ENCODE measurements at regions not wholly inside any gene's neighbourhood (a gene's known extent, or its start where the extent isn't known, plus 50 kb on each side); places are given as distances from the start of the nearest gene placed in this dataset.

DNA sequence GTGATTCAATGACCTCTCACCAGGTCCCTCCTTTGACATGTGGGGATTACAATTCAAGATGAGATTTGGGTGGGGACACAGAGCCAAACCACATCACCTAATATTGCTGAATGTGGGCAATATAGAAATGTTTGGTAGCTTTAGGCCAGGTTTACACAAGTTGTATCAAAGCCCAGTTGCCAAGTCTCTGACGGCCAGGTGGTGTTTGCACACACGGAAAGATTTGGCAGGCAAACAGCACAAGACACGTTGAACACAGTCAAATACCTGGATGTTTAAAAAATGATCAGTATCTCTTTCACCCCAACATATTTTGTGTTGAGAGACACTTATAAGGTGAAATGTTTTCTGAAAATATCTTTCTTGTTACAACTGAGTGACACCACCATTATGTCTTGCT, 294.4 kb upstream of the MKI67 start:
- no peaks in the 10 kb centered on the region for H3K4me1 Mint-ChIP-seq
- no peaks in the 10 kb centered on the region for H3K27me3 Mint-ChIP-seq (ENCODE audit: insufficient read depth, low read depth)
- no peak overlapping the region for H3K27ac Mint-ChIP-seq
- Histone ChIP-seq H3K9me3 (ENCODE audit: low read depth) (no peaks in the 10 kb centered on the region), H3K4me2 (no peak overlapping the region), H3K27ac (no peak overlapping the region), H3K9ac (no peak overlapping the region), H3F3A (ENCODE audit: low read depth) (no peaks in the 10 kb centered on the region), H3K4me3 (no peak overlapping the region), H3K36me3 (no peaks in the 10 kb centered on the region), H4K20me1 (ENCODE audit: low read depth) (no peaks in the 10 kb centered on the region), H2AFZ (replicated peaks) (no peak overlapping the region), H3K79me2 (ENCODE audit: low read depth) (no peaks in the 10 kb centered on the region), H3K4me1 (no peaks in the 10 kb centered on the region), H3K27me3 (no peaks in the 10 kb centered on the region)
- no peaks in the 10 kb centered on the region for H3K36me3 Mint-ChIP-seq
- H3K9me3 Mint-ChIP-seq: no peaks in the 10 kb centered on the region
- DNase-seq (ENCODE audit: low spot score): no peak
- H3K4me3 Mint-ChIP-seq: no peak overlapping the region
- TF ChIP-seq EZH2 (IDR thresholded peaks at IDR 0.05): no peak
- no peak for TF ChIP-seq EZH2phosphoT487 (IDR thresholded peaks at IDR 0.05)
- TF ChIP-seq, protein P1, sequence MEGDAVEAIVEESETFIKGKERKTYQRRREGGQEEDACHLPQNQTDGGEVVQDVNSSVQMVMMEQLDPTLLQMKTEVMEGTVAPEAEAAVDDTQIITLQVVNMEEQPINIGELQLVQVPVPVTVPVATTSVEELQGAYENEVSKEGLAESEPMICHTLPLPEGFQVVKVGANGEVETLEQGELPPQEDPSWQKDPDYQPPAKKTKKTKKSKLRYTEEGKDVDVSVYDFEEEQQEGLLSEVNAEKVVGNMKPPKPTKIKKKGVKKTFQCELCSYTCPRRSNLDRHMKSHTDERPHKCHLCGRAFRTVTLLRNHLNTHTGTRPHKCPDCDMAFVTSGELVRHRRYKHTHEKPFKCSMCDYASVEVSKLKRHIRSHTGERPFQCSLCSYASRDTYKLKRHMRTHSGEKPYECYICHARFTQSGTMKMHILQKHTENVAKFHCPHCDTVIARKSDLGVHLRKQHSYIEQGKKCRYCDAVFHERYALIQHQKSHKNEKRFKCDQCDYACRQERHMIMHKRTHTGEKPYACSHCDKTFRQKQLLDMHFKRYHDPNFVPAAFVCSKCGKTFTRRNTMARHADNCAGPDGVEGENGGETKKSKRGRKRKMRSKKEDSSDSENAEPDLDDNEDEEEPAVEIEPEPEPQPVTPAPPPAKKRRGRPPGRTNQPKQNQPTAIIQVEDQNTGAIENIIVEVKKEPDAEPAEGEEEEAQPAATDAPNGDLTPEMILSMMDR (IDR thresholded peaks at IDR 0.05): no peak

DNA sequence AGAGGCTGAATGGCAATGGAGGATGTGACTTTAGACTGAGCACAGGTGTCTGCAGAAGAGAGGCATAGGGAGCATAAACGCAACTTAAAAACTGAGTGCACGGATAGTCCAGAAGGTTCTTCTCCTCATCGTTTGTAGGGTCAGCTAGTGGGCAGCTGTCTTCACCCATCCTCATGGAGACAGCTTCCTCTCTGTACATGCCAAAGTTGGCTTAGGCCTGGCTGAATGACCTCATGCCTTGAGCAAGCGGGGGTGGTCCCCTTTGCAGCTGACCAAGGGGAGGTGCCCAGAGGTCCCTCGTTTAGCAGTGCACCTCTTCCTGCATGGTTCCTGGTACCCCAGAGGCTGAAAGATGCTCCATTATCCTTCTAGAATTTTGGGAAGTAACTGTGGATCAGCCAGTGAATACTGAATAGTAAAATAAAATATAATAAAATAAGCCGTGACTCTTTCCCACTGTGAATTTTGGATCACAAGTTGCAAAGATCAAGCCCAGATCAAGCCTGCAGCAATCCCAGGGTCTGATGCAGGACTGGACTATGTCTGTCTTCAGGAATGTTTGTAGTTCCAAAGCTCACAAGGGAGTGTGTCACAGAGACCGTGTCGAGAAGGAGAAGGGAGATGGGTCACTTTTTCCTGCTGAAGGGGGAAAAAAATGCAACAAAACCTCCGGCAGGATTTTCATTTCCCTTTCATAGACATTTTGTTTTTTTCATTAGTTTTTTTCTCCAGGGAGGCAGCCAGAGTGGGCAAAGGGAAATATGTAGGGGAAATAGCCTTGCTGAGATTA, 295.3 kb upstream of the MKI67 start:
- Mint-ChIP-seq H3K27ac (no peak overlapping the region), H3K27me3 (ENCODE audit: insufficient read depth, low read depth) (no peaks in the 10 kb centered on the region), H3K4me3 (no peak overlapping the region), H3K36me3 (no peaks in the 10 kb centered on the region), H3K4me1 (no peaks in the 10 kb centered on the region), H3K9me3 (no peaks in the 10 kb centered on the region)
- Histone ChIP-seq H3K4me3 (no peak overlapping the region), H3F3A (ENCODE audit: low read depth) (no peaks in the 10 kb centered on the region), H3K9ac (no peak overlapping the region), H3K27ac (no peak overlapping the region), H2AFZ (replicated peaks) (no peak overlapping the region), H3K36me3 (no peaks in the 10 kb centered on the region), H3K4me2 (no peak overlapping the region), H3K4me1 (no peaks in the 10 kb centered on the region), H3K79me2 (ENCODE audit: low read depth) (no peaks in the 10 kb centered on the region), H3K27me3 (no peaks in the 10 kb centered on the region), H4K20me1 (ENCODE audit: low read depth) (no peaks in the 10 kb centered on the region), H3K9me3 (ENCODE audit: low read depth) (no peaks in the 10 kb centered on the region)
- DNase-seq (ENCODE audit: low spot score): no peak
- TF ChIP-seq EZH2phosphoT487 (IDR thresholded peaks at IDR 0.05) (no peak), EZH2 (IDR thresholded peaks at IDR 0.05) (no peak)
- TF ChIP-seq, protein P1 (IDR thresholded peaks at IDR 0.05): no peak

DNA sequence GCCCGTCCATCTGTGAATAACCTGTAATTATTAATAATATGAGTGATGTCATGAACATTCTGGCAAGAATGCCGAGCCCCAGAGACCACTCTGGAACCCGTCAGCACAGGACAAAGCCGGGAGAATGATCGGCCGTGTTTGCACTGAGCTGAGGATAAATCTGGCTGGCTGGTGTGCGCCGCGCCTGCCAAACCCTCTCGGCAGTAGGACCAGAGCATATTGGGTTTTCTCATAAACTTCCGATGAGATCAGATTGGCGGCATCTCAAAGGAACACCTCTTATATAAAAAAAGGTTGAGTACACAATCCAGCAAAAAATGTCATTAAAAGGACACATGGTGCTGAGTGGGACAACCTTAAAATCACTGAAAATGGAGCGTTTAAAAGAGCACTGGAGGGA, 296.0 kb upstream of the MKI67 start:
- Histone ChIP-seq H3F3A (ENCODE audit: low read depth) (no peaks in the 10 kb centered on the region), H3K4me3 (no peak overlapping the region), H3K9ac (no peak overlapping the region), H4K20me1 (ENCODE audit: low read depth) (no peaks in the 10 kb centered on the region), H3K4me2 (no peak overlapping the region), H3K4me1 (no peaks in the 10 kb centered on the region), H3K79me2 (ENCODE audit: low read depth) (no peaks in the 10 kb centered on the region), H3K27me3 (no peaks in the 10 kb centered on the region), H3K9me3 (ENCODE audit: low read depth) (no peaks in the 10 kb centered on the region), H2AFZ (replicated peaks) (no peak overlapping the region), H3K36me3 (no peaks in the 10 kb centered on the region), H3K27ac (no peak overlapping the region)
- no peaks in the 10 kb centered on the region for H3K4me1 Mint-ChIP-seq
- H3K4me3 Mint-ChIP-seq: no peak overlapping the region
- H3K36me3 Mint-ChIP-seq: no peaks in the 10 kb centered on the region
- TF ChIP-seq EZH2phosphoT487 (IDR thresholded peaks at IDR 0.05) (no peak), EZH2 (IDR thresholded peaks at IDR 0.05) (no peak)
- TF ChIP-seq, protein P1 (IDR thresholded peaks at IDR 0.05): no peak
- H3K27me3 Mint-ChIP-seq (ENCODE audit: insufficient read depth, low read depth): no peaks in the 10 kb centered on the region
- no peak overlapping the region for H3K27ac Mint-ChIP-seq
- H3K9me3 Mint-ChIP-seq: no peaks in the 10 kb centered on the region
- no peak for DNase-seq (ENCODE audit: low spot score)
